ENCODE measurements at regions not wholly inside any gene's neighbourhood (a gene's known extent, or its start where the extent isn't known, plus 50 kb on each side); places are given as distances from the start of the nearest gene placed in this dataset.
A peak's percentile ranks its signal among the peaks of the same experiment; 100 is the strongest.

DNA sequence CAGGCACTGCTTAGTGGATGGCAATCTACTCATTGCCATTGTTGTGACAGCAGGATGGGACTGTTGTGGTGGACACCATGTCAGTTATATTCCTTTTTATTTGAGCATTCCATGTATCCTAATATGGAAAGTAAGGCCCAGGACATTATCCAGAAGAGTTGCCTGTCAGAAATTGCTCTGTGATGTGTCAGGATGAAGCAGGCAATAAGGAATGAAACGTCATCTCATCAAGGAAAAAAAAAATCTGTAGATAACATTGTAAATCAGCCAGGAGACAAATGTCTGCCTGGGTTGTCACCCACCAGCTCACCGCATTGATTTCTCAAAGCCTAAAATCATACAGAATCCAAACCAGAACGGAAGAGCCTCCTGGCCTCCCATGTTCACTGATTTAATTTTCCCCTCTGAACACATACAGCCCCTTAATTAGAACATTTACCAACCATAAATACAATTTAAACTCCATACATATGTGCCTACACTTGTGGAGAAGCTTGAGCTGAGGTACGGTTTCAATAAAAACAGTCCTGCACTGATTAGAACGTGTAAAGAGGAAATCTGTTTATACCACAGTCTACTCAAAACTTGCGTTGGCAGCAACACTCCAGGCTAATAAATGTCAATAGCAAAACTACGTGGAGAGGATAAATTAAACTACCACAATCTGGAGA lies 73.9 kb downstream of the FOXD1 start:
- peak; percentile 19 for DNase-seq (ENCODE audit: low read depth)

GRCh38 chr5:73373814-73374510 lies 74.6 kb downstream of the FOXD1 start:
- DNase-seq (ENCODE audit: low read depth): no peak

DNA sequence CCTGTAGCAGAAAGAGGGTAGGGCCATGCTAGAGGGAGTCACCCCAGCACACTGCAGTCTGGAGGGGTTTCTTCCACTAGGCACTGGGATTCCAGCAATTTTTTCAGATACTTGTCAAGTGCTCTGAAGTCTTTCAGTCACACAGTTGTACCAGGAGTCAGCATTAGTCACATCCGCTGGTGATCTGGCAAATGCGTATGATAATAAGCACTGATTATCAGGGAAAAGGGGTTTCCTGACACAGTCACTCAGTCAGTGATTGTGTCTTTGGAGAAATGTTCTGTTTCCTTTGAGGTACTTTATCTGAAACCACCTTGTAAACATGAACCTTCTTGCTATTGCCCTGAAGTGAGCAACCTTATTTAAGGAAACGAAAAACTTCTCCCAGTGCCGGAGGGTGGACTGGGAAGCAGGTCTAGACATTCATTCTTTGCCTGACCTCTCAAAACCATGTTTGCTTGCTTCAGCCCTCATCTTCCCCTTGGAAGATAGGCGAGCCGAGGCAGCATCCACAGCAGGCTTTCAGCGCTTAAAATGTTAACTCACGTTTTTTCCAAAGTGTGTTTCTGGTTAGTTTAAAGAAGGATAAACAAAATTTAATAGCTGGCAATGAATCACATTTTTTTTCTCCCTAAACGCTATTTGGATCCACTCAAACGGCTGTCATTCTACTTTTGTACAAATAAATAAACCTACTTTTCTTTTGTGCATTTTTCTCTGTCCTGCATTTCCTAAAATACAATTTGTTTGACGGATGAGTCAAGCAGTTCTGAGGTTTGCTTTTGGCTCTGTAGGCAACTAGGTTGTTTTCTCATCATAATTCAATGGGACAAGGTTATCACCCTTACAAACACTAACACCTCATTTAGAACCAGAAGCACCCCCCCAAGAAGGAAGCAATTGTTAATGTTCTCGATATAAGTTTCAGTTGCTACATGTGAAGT lies 77.7 kb downstream of the FOXD1 start:
- DNase-seq (ENCODE audit: low read depth): peak; percentile 82

- DNase-seq (ENCODE audit: low read depth): no peak
These were observed 78.5 kb downstream of the FOXD1 start for GRCh38 chr5:73370095-73370494.

DNA sequence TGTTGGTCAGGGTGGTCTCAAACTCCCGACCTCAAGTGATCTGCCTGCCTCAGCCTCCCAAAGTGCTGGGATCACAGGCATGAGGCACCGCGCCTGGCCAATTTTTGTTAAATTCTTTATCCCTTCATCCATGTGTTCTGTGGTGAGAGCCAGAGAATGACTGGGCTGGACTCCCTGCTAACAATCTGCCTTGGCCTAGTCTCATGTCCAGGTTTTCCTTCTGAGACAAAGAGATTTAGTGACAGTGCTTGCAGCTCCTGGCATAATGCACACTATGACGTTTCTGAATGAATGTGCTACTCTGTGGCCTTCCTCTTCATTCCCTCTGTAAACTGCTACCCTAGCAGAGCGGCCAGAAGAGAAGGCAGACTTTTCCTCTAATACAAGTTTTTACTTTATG lies 79.3 kb downstream of the FOXD1 start:
- no peak for DNase-seq (ENCODE audit: low read depth)

GRCh38 chr5:73367650-73368049 lies 80.9 kb downstream of the FOXD1 start:
- DNase-seq (ENCODE audit: low read depth): peak; percentile 26

DNA sequence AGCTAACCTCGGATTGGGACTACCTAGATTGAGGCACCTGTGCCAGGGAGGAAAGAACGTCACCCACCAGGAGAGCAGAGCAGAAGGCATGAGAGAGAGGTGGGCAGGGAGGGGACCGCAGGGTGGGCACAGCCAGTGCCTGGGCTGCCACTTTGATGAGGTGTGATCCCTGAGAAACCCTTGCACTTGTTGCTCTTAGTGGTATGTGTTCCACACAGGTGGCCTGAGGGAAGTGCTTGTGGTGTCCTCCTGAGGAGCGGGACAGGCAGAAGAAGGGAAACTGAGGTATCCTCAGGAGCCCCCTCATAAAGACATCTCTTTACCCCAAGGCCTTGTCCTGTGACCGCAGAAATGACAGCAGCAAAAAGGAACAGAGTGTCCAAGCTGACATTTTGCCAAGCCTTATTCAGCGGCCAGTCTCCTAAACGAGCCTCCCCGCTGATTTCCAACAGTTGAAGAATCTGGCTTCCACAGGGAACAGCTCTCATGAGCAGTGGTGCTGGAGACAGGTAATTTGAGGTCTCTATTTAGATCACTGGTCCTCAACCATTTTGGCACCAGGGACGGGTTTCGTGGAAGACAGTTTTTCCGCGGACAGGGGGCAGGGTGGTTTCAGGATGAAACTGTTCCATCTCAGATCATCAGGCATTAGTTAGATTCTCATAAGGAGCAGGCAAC lies 82.4 kb downstream of the FOXD1 start:
- DNase-seq (ENCODE audit: low read depth): no peak

- peak; percentile 91 for DNase-seq (ENCODE audit: low read depth)
These were observed 83.2 kb downstream of the FOXD1 start for GRCh38 chr5:73365301-73365853.

DNA sequence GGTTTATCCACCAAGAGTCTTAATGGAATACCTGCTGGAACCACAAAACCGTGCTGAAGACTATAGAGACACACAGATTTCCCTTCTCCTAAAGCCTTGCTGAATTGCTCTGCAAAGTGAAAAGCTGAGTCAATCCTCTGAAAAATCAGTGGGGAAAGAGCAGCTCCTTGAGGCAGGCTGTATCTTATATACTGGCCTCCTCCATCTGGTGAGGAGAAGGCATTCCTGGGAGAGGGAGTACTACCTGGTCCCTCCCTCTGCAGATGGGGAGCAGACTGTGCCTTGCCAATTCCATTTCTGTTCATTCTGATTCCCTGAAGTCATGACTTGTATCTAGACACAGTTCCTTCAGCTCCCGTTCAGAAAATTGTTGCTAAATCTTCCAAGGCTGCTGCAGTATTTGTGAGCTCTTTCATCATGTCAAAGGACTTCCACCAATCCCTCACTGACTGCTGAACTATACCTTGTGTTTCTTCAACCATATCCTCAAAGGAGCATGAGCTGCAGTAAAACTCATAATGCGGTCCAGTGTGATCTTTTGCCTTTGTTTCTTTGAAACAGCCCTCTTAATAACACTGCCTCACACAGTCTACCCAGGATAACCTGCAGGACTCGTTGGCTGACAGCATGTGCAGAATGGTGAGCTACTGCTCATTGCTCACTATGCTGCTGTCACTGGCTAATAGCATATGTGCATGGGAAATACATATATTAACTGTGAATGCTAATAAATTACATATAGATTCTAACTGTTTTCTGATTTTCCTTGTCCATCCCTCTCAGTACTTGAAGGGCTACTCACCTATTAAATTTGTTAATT lies 84.5 kb downstream of the FOXD1 start:
- DNase-seq (ENCODE audit: low read depth): peak; percentile 75

GRCh38 chr5:73359395-73359794 lies 89.2 kb downstream of the FOXD1 start:
- DNase-seq (ENCODE audit: low read depth): no peak

GRCh38 chr5:73358366-73358765 lies 90.2 kb downstream of the FOXD1 start:
- no peak for DNase-seq (ENCODE audit: low read depth)

- DNase-seq (ENCODE audit: low read depth): no peak
These were observed 91.0 kb downstream of the FOXD1 start for GRCh38 chr5:73357576-73357975.

DNA sequence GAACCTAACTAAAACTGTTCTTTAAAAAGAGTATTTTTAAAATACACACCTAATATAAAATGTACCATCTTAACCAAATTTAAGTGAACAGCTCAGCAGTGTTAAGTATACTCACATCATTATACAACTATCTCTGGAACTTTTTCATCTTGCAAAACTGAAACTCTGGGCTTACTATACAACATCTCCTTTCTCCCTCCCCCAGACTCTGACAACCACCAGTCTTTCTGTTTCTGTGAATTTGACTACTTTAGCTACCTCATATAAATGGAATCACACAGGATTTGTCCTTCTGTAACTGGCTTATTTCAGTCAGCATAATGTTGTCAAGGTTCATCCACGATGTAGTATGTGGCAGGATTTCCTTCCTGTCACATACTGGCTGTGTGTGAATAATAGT lies 93.5 kb downstream of the FOXD1 start:
- no peak for DNase-seq (ENCODE audit: low read depth)

DNA sequence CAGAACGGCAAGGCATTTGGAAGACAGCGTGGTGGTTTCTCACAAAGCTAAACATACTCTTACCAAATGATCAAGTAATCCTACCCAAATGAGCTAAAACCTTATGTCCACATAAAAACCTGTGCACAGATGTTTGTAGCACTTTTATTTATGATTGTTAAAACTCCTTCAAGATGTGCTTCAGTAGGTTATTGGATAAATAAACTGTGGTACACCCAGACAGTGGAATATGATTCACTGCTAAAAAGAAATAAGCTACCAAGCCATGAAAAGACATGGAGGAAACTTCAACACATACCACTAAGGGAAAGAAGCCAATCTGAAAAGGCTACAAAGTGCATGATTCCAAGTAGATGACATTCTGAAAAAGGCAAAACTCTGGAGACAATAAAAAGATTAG lies 94.2 kb downstream of the FOXD1 start:
- no peak for DNase-seq (ENCODE audit: low read depth)

DNA sequence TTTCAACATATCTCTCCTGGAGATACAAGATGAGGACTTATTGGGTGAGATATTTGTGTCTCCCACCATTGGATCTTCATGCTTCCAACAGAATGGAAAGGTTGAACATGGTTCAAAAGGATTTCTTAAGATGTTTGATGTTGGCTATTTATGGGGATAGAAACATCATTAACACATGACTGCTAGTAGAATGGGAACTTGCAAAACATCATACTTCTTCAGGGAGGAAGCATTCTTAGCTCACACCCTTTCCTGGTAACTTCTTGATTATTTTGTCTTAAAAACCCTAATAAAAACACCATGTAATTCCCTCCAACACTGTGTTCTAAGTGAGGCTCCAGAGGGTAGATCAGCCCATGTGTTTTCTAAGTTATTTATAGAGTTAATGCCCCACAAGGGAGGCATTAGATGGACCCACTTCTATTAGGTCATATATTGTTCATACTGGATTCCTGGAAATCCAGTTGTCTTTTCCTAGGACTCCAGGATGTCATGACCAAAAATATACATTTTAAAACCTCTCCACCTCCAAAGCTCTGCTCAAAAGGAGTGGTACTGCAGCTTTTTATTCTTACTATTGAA lies 95.8 kb downstream of the FOXD1 start:
- no peak for DNase-seq (ENCODE audit: low read depth)

GRCh38 chr5:73352243-73352642 lies 96.3 kb downstream of the FOXD1 start:
- no peak for DNase-seq (ENCODE audit: low read depth)

- DNase-seq (ENCODE audit: low read depth): no peak
These were observed 97.0 kb downstream of the FOXD1 start for GRCh38 chr5:73351593-73351992.

- DNase-seq (ENCODE audit: low read depth): no peak
These were observed 101.6 kb downstream of the FOXD1 start for GRCh38 chr5:73346878-73347408.

DNA sequence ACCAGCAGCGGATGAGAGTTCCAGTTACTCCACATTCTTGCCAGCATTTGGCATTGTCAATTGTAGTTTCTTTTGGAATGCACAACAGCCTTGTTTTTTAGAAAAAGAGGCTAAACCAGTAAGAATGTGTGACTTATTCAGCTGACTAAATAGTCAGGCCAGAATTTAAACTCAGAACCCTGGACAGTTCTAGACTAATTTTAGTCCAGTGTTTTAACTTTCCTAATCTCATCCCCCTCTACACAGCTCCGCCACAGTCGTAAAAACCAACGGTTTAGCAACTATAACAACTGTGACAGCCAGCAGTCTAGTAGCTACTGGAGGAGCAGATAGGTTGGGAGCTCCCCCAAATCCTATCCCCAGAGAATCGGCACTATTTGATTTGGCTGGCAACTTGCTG lies 103.7 kb downstream of the FOXD1 start:
- no peak for DNase-seq (ENCODE audit: low read depth)

GRCh38 chr5:73339711-73340110 lies 108.9 kb downstream of the FOXD1 start:
- no peak for DNase-seq (ENCODE audit: low read depth)
